ENCODE measurements at regions not wholly inside any gene's neighbourhood (a gene's known extent, or its start where the extent isn't known, plus 50 kb on each side); places are given as distances from the start of the nearest gene placed in this dataset.

DNA sequence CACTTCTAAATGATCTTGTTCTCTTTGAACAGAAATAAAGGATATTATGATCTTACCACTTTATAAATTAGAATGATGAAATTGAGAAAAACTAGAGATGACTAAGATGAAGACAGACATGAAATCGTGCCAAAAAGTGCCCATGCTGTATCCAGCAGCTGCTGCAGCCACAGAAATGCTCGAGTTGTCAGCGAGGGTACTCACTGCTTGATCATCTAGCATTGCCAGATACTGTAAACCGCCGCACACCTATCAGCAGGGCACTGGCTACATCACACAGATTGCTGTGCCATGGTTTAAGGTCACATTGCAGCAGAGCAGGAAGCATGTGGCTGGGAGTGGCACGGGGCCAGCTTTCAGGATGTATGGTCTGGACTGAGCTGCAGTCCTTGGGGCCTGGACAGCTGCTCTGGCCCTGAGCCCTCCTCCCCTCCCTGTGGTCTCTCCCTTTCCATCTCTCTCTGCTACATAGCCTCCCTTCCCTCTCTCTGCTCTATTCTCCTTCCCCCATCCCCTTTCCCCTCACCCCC lies 51.0 kb upstream of the SEPTIN5 start (continued):
- TF ChIP-seq, protein P1, sequence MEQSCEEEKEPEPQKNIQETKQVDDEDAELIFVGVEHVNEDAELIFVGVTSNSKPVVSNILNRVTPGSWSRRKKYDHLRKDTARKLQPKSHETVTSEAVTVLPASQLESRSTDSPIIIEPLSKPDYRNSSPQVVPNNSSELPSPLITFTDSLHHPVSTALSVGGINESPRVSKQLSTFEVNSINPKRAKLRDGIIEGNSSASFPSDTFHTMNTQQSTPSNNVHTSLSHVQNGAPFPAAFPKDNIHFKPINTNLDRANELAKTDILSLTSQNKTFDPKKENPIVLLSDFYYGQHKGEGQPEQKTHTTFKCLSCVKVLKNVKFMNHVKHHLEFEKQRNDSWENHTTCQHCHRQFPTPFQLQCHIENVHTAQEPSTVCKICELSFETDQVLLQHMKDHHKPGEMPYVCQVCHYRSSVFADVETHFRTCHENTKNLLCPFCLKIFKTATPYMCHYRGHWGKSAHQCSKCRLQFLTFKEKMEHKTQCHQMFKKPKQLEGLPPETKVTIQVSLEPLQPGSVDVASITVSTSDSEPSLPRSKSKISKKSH (CRISPR knock-in tag; IDR thresholded peaks at IDR 0.05), result no peak
- TF ChIP-seq FIP1L1 (IDR thresholded peaks at IDR 0.05; ENCODE audit: low read depth, low read length, poor library complexity, severe bottlenecking) (no peak), SMARCB1 (IDR thresholded peaks at IDR 0.05; ENCODE audit: insufficient read length, low read depth) (no peak), GTF2F1 (IDR thresholded peaks at IDR 0.05; ENCODE audit: low read depth, low read length) (no peak), ZNF354B (CRISPR knock-in tag; IDR thresholded peaks at IDR 0.05) (no peak)
- TF ChIP-seq, protein P2, sequence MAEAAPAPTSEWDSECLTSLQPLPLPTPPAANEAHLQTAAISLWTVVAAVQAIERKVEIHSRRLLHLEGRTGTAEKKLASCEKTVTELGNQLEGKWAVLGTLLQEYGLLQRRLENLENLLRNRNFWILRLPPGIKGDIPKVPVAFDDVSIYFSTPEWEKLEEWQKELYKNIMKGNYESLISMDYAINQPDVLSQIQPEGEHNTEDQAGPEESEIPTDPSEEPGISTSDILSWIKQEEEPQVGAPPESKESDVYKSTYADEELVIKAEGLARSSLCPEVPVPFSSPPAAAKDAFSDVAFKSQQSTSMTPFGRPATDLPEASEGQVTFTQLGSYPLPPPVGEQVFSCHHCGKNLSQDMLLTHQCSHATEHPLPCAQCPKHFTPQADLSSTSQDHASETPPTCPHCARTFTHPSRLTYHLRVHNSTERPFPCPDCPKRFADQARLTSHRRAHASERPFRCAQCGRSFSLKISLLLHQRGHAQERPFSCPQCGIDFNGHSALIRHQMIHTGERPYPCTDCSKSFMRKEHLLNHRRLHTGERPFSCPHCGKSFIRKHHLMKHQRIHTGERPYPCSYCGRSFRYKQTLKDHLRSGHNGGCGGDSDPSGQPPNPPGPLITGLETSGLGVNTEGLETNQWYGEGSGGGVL (CRISPR knock-in tag; IDR thresholded peaks at IDR 0.05), result no peak
- TF ChIP-seq, protein P3, sequence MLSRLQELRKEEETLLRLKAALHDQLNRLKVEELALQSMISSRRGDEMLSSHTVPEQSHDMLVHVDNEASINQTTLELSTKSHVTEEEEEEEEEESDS (CRISPR knock-in tag; IDR thresholded peaks at IDR 0.05), result no peak
- TF ChIP-seq, protein P4, sequence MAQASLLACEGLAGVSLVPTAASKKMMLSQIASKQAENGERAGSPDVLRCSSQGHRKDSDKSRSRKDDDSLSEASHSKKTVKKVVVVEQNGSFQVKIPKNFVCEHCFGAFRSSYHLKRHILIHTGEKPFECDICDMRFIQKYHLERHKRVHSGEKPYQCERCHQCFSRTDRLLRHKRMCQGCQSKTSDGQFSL (CRISPR knock-in tag; IDR thresholded peaks at IDR 0.05), result peak; percentile 81
- TF ChIP-seq, protein P4 (tag; IDR thresholded peaks at IDR 0.05), result no peak
- TF ChIP-seq, protein P5, sequence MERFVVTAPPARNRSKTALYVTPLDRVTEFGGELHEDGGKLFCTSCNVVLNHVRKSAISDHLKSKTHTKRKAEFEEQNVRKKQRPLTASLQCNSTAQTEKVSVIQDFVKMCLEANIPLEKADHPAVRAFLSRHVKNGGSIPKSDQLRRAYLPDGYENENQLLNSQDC (CRISPR knock-in tag; IDR thresholded peaks at IDR 0.05), result no peak
- TF ChIP-seq, protein P6, sequence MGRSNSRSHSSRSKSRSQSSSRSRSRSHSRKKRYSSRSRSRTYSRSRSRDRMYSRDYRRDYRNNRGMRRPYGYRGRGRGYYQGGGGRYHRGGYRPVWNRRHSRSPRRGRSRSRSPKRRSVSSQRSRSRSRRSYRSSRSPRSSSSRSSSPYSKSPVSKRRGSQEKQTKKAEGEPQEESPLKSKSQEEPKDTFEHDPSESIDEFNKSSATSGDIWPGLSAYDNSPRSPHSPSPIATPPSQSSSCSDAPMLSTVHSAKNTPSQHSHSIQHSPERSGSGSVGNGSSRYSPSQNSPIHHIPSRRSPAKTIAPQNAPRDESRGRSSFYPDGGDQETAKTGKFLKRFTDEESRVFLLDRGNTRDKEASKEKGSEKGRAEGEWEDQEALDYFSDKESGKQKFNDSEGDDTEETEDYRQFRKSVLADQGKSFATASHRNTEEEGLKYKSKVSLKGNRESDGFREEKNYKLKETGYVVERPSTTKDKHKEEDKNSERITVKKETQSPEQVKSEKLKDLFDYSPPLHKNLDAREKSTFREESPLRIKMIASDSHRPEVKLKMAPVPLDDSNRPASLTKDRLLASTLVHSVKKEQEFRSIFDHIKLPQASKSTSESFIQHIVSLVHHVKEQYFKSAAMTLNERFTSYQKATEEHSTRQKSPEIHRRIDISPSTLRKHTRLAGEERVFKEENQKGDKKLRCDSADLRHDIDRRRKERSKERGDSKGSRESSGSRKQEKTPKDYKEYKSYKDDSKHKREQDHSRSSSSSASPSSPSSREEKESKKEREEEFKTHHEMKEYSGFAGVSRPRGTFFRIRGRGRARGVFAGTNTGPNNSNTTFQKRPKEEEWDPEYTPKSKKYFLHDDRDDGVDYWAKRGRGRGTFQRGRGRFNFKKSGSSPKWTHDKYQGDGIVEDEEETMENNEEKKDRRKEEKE (IDR thresholded peaks at IDR 0.05; ENCODE audit: borderline replicate concordance in 1 of 2, control insufficient read depth in 1 of 2, low read depth in 2 of 2, low read length in 1 of 2), result no peak
- TF ChIP-seq, protein P7, sequence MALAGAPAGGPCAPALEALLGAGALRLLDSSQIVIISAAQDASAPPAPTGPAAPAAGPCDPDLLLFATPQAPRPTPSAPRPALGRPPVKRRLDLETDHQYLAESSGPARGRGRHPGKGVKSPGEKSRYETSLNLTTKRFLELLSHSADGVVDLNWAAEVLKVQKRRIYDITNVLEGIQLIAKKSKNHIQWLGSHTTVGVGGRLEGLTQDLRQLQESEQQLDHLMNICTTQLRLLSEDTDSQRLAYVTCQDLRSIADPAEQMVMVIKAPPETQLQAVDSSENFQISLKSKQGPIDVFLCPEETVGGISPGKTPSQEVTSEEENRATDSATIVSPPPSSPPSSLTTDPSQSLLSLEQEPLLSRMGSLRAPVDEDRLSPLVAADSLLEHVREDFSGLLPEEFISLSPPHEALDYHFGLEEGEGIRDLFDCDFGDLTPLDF (CRISPR knock-in tag; IDR thresholded peaks at IDR 0.05), result no peak
- TF ChIP-seq, protein P8, sequence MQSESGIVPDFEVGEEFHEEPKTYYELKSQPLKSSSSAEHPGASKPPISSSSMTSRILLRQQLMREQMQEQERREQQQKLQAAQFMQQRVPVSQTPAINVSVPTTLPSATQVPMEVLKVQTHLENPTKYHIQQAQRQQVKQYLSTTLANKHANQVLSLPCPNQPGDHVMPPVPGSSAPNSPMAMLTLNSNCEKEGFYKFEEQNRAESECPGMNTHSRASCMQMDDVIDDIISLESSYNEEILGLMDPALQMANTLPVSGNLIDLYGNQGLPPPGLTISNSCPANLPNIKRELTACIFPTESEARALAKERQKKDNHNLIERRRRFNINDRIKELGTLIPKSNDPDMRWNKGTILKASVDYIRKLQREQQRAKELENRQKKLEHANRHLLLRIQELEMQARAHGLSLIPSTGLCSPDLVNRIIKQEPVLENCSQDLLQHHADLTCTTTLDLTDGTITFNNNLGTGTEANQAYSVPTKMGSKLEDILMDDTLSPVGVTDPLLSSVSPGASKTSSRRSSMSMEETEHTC (IDR thresholded peaks at IDR 0.05), result no peak
- TF ChIP-seq, protein P9, sequence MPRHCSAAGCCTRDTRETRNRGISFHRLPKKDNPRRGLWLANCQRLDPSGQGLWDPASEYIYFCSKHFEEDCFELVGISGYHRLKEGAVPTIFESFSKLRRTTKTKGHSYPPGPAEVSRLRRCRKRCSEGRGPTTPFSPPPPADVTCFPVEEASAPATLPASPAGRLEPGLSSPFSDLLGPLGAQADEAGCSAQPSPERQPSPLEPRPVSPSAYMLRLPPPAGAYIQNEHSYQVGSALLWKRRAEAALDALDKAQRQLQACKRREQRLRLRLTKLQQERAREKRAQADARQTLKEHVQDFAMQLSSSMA (CRISPR knock-in tag; IDR thresholded peaks at IDR 0.05), result no peak
